ENCODE measurements at regions not wholly inside any gene's neighbourhood (a gene's known extent, or its start where the extent isn't known, plus 50 kb on each side); places are given as distances from the start of the nearest gene placed in this dataset.

GRCh38 chr15:48058371-48058770, 62.4 kb upstream of the SLC24A5 start:
- DNase-seq = no peak

GRCh38 chr15:48059791-48060190, 61.0 kb upstream of the SLC24A5 start:
- DNase-seq = peak; percentile 79

GRCh38 chr15:48060396-48060795, 60.4 kb upstream of the SLC24A5 start:
- DNase-seq = no peak

GRCh38 chr15:48061605-48062004, 59.2 kb upstream of the SLC24A5 start:
- DNase-seq = no peak

- DNase-seq = no peak
Measured at GRCh38 chr15:48062148-48062872, 58.5 kb upstream of the SLC24A5 start.

- no peak for DNase-seq
Measured at GRCh38 chr15:48063411-48063985, 57.3 kb upstream of the SLC24A5 start.

GRCh38 chr15:48064421-48064820, 56.4 kb upstream of the SLC24A5 start:
- no peak for DNase-seq

- DNase-seq = no peak
Measured at GRCh38 chr15:48066456-48066855, 54.3 kb upstream of the SLC24A5 start.

Data from right forelimb (tissue), 1 donor.